ENCODE measurements at regions not wholly inside any gene's neighbourhood (a gene's known extent, or its start where the extent isn't known, plus 50 kb on each side); places are given as distances from the start of the nearest gene placed in this dataset.

GRCh38 chrX:124426288-124427169, 80.2 kb downstream of the SH2D1A start:
- TF ChIP-seq CTCF (IDR thresholded peaks at IDR 0.05), result no peak
- no peaks in the 10 kb centered on the region for H3K27me3 Mint-ChIP-seq (ENCODE audit: unreplicated experiment)
- H3K36me3 Mint-ChIP-seq (ENCODE audit: unreplicated experiment), result no peaks in the 10 kb centered on the region
- DNase-seq (ENCODE audit: extremely low spot score, unreplicated experiment), result no peak
- H3K9me3 Mint-ChIP-seq (ENCODE audit: unreplicated experiment), result peaks cover 14% of the 10 kb centered on the region
- H3K27ac Mint-ChIP-seq (ENCODE audit: unreplicated experiment), result no peak overlapping the region
- H3K4me1 Mint-ChIP-seq (ENCODE audit: unreplicated experiment), result peaks cover 10% of the 10 kb centered on the region
- H3K4me3 Mint-ChIP-seq (ENCODE audit: unreplicated experiment), result no peak overlapping the region

DNA sequence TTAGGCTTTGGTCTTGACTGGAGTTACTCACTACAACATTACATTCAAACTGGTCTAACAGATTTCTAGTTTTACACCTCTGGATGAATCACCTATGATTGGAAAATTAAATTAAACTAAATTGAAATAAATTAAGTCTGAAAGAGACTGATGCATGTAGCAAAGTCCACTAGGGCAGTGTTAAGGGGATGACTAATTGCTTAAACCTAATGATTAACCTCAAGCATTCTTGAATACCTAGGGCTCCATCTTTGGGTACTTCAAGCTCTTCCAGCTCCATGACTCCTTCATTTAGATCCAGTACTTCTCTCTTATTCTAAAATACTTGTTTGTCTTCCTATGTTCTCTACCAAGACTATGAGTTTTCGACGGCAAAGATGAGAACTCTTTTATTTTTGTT, 86.8 kb downstream of the SH2D1A start:
- no peak for DNase-seq (ENCODE audit: extremely low spot score, unreplicated experiment)
- no peaks in the 10 kb centered on the region for H3K36me3 Mint-ChIP-seq (ENCODE audit: unreplicated experiment)
- no peak overlapping the region for H3K4me3 Mint-ChIP-seq (ENCODE audit: unreplicated experiment)
- H3K27me3 Mint-ChIP-seq (ENCODE audit: unreplicated experiment), result no peaks in the 10 kb centered on the region
- H3K4me1 Mint-ChIP-seq (ENCODE audit: unreplicated experiment), result no peaks in the 10 kb centered on the region
- H3K9me3 Mint-ChIP-seq (ENCODE audit: unreplicated experiment), result peaks cover 3% of the 10 kb centered on the region
- no peak for TF ChIP-seq CTCF (IDR thresholded peaks at IDR 0.05)
- H3K27ac Mint-ChIP-seq (ENCODE audit: unreplicated experiment), result no peak overlapping the region

DNA sequence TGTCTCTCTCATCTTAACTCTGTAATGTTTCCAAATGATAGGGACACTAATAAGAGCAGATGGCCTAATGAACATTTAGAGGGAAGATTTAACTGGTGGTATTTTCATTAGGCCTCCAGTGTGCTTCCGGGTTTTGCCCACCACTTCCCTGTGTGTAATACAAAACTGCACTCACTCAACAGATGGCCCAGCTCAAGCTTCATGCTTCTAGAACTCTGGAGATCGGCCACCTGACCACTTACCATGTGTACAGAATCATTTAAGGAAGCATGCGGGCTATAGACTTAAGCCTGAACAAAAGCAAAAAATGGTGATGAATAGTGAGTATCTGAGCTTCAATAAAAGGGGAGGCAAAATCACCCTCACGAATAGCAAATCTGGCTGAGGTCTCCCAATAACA, 89.3 kb downstream of the SH2D1A start:
- H3K36me3 Mint-ChIP-seq (ENCODE audit: unreplicated experiment), result no peaks in the 10 kb centered on the region
- H3K9me3 Mint-ChIP-seq (ENCODE audit: unreplicated experiment), result peaks cover 3% of the 10 kb centered on the region
- H3K4me3 Mint-ChIP-seq (ENCODE audit: unreplicated experiment), result no peak overlapping the region
- H3K27ac Mint-ChIP-seq (ENCODE audit: unreplicated experiment), result no peak overlapping the region
- DNase-seq (ENCODE audit: extremely low spot score, unreplicated experiment), result no peak
- H3K27me3 Mint-ChIP-seq (ENCODE audit: unreplicated experiment), result no peaks in the 10 kb centered on the region
- no peak for TF ChIP-seq CTCF (IDR thresholded peaks at IDR 0.05)
- H3K4me1 Mint-ChIP-seq (ENCODE audit: unreplicated experiment), result no peaks in the 10 kb centered on the region

GRCh38 chrX:124440695-124441094, 94.3 kb downstream of the SH2D1A start:
- DNase-seq (ENCODE audit: extremely low spot score, unreplicated experiment), result no peak
- Mint-ChIP-seq H3K27me3 (ENCODE audit: unreplicated experiment) (no peaks in the 10 kb centered on the region), H3K36me3 (ENCODE audit: unreplicated experiment) (no peaks in the 10 kb centered on the region), H3K4me3 (ENCODE audit: unreplicated experiment) (no peak overlapping the region), H3K27ac (ENCODE audit: unreplicated experiment) (no peak overlapping the region), H3K9me3 (ENCODE audit: unreplicated experiment) (no peaks in the 10 kb centered on the region), H3K4me1 (ENCODE audit: unreplicated experiment) (peaks cover 7% of the 10 kb centered on the region)
- no peak for TF ChIP-seq CTCF (IDR thresholded peaks at IDR 0.05)

- Mint-ChIP-seq H3K27me3 (ENCODE audit: unreplicated experiment) (no peaks in the 10 kb centered on the region), H3K4me1 (ENCODE audit: unreplicated experiment) (peaks cover 7% of the 10 kb centered on the region), H3K4me3 (ENCODE audit: unreplicated experiment) (no peak overlapping the region), H3K9me3 (ENCODE audit: unreplicated experiment) (no peaks in the 10 kb centered on the region), H3K36me3 (ENCODE audit: unreplicated experiment) (no peaks in the 10 kb centered on the region), H3K27ac (ENCODE audit: unreplicated experiment) (no peak overlapping the region)
- DNase-seq (ENCODE audit: extremely low spot score, unreplicated experiment), result no peak
- TF ChIP-seq CTCF (IDR thresholded peaks at IDR 0.05), result no peak
Measured at GRCh38 chrX:124441971-124442590, 95.7 kb downstream of the SH2D1A start.

Measured in osteocyte (in vitro differentiated cells).